Stimulated activated CD8-positive, alpha-beta memory T cell treated with anti-CD3 and anti-CD28 coated beads, Interleukin-4, amount 100 ng/mL, for 1 hour (primary cell): ENCODE measurements at regions not wholly inside any gene's neighbourhood (a gene's known extent, or its start where the extent isn't known, plus 50 kb on each side); places are given as distances from the start of the nearest gene placed in this dataset.
"Not testable (repeated sequence)": the region's sequence is repeated elsewhere in the genome, so short reads cannot be mapped to it uniquely, and the experiment has no call there.

ENCODE experiments used
- DNase-seq, 2 donors: peaks; one replicate each; pipeline ENCODE4 v3.0.0-alpha.2; 2020; ENCODE audit warnings: low read depth in 2 of 2, low spot score in 1 of 2

- not testable (repeated sequence) for DNase-seq
These were observed 203.9 kb downstream of the SPATA31A1 start for GRCh38 chr9:39559384-39559783.

- not testable (repeated sequence) for DNase-seq
These were observed 211.3 kb downstream of the SPATA31A1 start for GRCh38 chr9:39566782-39567181.

- DNase-seq, result not testable (repeated sequence)
These were observed 211.9 kb downstream of the SPATA31A1 start for GRCh38 chr9:39567396-39567795.

GRCh38 chr9:39568900-39569299 is 213.4 kb downstream of the SPATA31A1 start:
- not testable (repeated sequence) for DNase-seq

GRCh38 chr9:39573024-39574022 is 217.9 kb downstream of the SPATA31A1 start:
- DNase-seq, result not testable (repeated sequence)

- not testable (repeated sequence) for DNase-seq
These were observed 223.5 kb downstream of the SPATA31A1 start for GRCh38 chr9:39579000-39579399.

GRCh38 chr9:39581296-39581695 is 225.8 kb downstream of the SPATA31A1 start:
- DNase-seq, result not testable (repeated sequence)

- not testable (repeated sequence) for DNase-seq
These were observed 227.4 kb downstream of the SPATA31A1 start for GRCh38 chr9:39582677-39583412.

- not testable (repeated sequence) for DNase-seq
These were observed 227.9 kb downstream of the SPATA31A1 start for GRCh38 chr9:39583413-39583747.

- DNase-seq, result not testable (repeated sequence)
These were observed 229.8 kb downstream of the SPATA31A1 start for GRCh38 chr9:39585233-39585632.

- no peak for DNase-seq
These were observed 232.5 kb downstream of the SPATA31A1 start for GRCh38 chr9:39587844-39588499.

GRCh38 chr9:39588500-39589137 is 233.2 kb downstream of the SPATA31A1 start:
- no peak for DNase-seq

- DNase-seq, result not testable (repeated sequence)
These were observed 248.6 kb downstream of the SPATA31A1 start for GRCh38 chr9:39604089-39604488.

GRCh38 chr9:39611449-39612231 is 256.2 kb downstream of the SPATA31A1 start:
- DNase-seq, result not testable (repeated sequence)

GRCh38 chr9:39616480-39616879 is 261.0 kb downstream of the SPATA31A1 start:
- DNase-seq, result not testable (repeated sequence)

GRCh38 chr9:39624048-39624447 is 268.6 kb downstream of the SPATA31A1 start:
- not testable (repeated sequence) for DNase-seq

GRCh38 chr9:39632071-39632470 is 276.6 kb downstream of the SPATA31A1 start:
- DNase-seq, result not testable (repeated sequence)

- DNase-seq, result not testable (repeated sequence)
These were observed 293.6 kb downstream of the SPATA31A1 start for GRCh38 chr9:39649029-39649428.

GRCh38 chr9:39656960-39657603 is 301.6 kb downstream of the SPATA31A1 start:
- not testable (repeated sequence) for DNase-seq
